ENCODE measurements at regions not wholly inside any gene's neighbourhood (a gene's known extent, or its start where the extent isn't known, plus 50 kb on each side); places are given as distances from the start of the nearest gene placed in this dataset.

DNA sequence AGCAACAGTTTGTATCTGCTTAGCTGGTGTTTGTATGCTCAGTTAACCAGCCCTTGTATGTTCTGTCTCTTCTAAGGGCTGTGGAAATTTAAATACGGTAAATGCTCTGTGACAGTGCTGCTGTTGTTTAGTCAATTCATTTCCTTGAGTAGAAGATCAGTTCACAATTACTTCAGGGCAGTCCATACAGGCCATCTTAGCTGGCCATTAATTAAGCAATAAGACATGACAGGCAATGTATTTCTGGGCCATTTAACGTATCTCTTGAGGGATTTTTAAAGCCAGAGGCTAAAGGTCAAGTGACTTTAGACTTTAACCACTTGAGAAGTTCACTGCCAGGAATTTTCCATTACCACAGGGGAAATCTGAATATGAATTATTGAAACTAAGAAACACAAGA is 351.8 kb downstream of the ZIC1 start:
- TF ChIP-seq POLR2A (IDR thresholded peaks at IDR 0.05; ENCODE audit: low read length) (no peak), POLR2AphosphoS2 (conservative IDR thresholded peaks at IDR 0.05; ENCODE audit: low read length) (no peak), MAX (IDR thresholded peaks at IDR 0.05) (no peak), MYC (IDR thresholded peaks at IDR 0.05; ENCODE audit: borderline replicate concordance, low read length) (no peak), ZC3H11A (IDR thresholded peaks at IDR 0.05) (no peak), RAD21 (conservative IDR thresholded peaks at IDR 0.05 in 1 of 2, IDR thresholded peaks at IDR 0.05 in 1 of 2) (no peak)
- TF ChIP-seq, protein P1, sequence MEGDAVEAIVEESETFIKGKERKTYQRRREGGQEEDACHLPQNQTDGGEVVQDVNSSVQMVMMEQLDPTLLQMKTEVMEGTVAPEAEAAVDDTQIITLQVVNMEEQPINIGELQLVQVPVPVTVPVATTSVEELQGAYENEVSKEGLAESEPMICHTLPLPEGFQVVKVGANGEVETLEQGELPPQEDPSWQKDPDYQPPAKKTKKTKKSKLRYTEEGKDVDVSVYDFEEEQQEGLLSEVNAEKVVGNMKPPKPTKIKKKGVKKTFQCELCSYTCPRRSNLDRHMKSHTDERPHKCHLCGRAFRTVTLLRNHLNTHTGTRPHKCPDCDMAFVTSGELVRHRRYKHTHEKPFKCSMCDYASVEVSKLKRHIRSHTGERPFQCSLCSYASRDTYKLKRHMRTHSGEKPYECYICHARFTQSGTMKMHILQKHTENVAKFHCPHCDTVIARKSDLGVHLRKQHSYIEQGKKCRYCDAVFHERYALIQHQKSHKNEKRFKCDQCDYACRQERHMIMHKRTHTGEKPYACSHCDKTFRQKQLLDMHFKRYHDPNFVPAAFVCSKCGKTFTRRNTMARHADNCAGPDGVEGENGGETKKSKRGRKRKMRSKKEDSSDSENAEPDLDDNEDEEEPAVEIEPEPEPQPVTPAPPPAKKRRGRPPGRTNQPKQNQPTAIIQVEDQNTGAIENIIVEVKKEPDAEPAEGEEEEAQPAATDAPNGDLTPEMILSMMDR (IDR thresholded peaks at IDR 0.05): no peak
